HG03196 (cell line): ENCODE measurements at regions not wholly inside any gene's neighbourhood (a gene's known extent, or its start where the extent isn't known, plus 50 kb on each side); places are given as distances from the start of the nearest gene placed in this dataset.

Source experiments
- ATAC-seq: cut with Tn5 transposase; IDR thresholded peaks from one replicate; pipeline ENCODE4 v1.9.1; 2021; ENCODE audit not compliant: unreplicated experiment

GRCh38 chr6:53417141-53417540 lies 68.4 kb upstream of the ELOVL5 start:
- ATAC-seq, result no peak

DNA sequence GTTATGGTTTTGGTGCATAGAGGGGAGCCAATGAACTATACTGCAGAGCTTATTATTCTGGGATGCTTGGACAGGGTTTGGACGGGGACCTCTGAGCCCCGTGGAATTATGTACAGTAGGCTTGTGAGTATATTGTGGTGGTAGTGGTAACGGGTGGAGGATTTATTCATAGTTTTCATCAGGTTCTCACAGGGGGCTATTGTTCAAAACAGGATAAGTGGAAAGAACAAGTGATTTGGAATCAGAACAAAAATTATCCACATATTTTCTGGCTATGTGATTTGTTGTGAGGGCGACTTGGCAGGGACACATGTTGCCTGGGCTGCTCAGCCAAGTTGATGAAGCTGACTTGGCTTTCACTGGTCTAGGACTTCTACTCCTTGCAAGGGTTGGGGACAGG lies 64.6 kb upstream of the ELOVL5 start:
- no peak for ATAC-seq

- ATAC-seq, result no peak
Measured at GRCh38 chr6:53412751-53413150, 64.0 kb upstream of the ELOVL5 start.

DNA sequence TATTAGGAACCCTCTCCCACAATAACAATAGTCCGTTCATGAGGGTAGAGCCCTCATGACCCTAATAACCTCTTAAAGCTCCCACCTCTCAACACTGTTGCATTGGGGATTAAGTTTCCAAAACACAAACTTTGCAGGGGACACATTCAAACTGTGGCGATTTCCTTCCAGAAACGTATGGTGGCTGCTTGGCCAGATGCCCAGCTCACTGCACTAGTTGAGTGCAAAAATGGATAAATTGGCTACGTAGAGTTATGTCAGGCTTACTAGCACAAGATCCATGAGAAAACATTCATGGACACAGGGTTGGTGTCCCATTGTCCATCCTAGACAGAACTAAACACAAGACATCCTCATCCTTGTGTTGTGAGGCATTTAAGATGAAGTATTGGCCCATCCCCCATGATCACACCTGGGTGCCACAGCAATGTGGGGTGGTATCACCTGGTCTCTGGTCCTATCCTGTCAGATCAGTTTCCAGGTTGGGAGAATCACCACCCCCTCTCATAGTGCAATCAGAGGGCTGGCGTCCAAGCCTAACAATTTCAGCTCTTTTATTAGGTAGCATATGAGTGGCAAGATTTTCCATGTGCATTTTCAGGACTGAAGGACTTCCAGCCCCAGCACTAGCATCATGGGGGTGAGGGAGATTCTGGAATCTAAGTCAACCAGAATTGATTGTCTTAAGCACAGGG lies 63.4 kb upstream of the ELOVL5 start:
- ATAC-seq, result no peak

DNA sequence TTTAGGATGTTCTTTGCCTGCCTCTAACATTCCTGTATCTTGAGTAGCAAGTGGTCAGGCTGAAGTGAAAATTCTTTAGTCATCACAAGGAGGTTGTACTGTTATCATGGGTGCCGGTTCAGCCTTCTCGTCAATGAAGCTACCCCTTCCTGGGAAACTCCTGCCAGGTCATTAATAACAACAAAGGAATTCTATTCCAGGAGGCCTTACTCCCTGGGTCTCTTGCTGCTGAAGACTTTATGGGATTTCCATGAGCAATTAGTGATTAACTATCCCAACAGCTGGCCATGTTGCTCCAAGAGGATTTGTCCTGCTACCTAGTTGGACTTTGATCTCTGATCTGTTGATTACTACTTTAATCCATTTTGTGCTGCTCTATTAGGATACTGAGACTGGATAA lies 62.7 kb upstream of the ELOVL5 start:
- no peak for ATAC-seq

GRCh38 chr6:53410508-53411258 lies 61.9 kb upstream of the ELOVL5 start:
- ATAC-seq, result peak; percentile 89

DNA sequence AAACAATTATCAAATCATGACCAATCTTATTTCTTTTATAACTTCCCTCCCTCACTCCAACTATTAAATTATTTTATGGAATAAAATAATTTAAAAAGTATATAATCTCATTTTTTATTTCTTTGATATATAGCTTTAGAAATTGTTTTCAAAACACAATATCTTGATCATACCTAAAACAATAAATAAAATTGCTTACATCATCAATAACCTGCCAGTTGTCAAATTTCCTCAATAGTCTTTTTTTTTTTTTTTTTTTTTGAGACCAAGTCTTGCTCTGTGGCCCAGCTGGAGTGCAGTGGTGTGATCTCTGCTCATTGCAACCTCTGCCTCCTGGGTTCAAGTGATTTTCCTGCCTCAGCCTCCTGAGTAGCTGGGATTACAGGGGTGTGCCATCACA lies 60.1 kb upstream of the ELOVL5 start:
- no peak for ATAC-seq

DNA sequence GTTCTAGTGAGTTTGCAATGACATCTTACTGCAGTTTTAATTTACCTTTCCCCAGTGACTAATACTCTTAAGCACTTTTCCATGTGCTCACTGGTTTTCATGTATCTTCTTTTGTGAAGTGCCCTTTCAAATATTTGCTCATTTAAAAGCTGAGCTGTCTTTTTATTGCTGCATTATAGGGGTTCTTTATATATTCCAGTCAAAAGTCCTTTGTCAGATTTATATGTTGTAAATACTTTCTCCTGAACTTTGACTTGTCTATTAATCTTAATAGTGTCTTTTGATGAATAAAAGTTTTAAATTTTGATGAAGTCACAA lies 50.2 kb upstream of the ELOVL5 start:
- no peak for ATAC-seq

- ATAC-seq, result no peak
Measured at GRCh38 chr6:53398247-53399026, 49.7 kb upstream of the ELOVL5 start.
